ENCODE measurements at regions not wholly inside any gene's neighbourhood (a gene's known extent, or its start where the extent isn't known, plus 50 kb on each side); places are given as distances from the start of the nearest gene placed in this dataset.

DNA sequence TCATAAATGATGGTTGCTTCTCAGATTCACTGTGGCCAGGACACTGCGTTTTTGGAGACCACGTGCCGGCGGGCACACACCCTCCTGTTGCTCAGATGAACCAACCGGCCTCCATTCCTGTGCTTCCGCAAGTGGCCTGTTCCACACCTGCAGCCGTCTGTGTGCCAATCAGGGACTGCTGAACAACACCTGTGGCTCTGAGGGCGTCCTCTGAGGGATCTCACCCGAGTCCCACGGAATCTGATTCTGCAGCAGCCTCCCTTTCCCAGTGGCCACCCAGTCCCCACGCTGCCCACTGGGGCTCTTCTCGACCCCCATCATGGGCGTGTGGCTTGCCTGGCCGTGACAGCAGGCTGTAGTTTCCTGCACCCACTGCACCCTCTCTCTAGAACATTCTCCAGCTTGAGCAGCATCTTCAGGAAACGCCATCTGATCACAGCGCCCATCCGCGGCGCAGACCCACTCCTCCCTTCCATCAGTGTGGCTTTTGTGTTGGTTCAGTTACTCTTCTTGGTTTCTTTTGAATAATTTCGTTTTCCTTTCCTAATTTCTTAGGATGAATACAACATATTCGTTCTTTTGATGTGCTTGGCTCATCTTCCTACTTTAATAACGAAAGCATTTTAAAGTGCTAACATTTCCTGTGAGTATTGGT lies 65.1 kb upstream of the SLC22A11 start:
- H4K20me1 ChIP-seq (ENCODE audit: insufficient read depth, low read length, poor library complexity, severe bottlenecking): no peaks in the 10 kb centered on the region
- peaks cover 34% of the 10 kb centered on the region for H3K4me1 ChIP-seq (ENCODE audit: insufficient read depth, low read length, poor library complexity, severe bottlenecking)
- no peaks in the 10 kb centered on the region for H3F3A ChIP-seq (ENCODE audit: low read depth)
- no peaks in the 10 kb centered on the region for H3K9me2 ChIP-seq (replicated peaks; ENCODE audit: low read depth, low read length)
- no peak overlapping the region for H3K4me3 ChIP-seq (ENCODE audit: low read length, poor library complexity, severe bottlenecking)
- H3K36me3 ChIP-seq (ENCODE audit: insufficient read depth, low read length): no peaks in the 10 kb centered on the region
- TF ChIP-seq EZH2phosphoT487 (IDR thresholded peaks at IDR 0.05; ENCODE audit: borderline replicate concordance) (no peak), CTCF (conservative IDR thresholded peaks at IDR 0.05; ENCODE audit: low read length) (no peak)
- H3K27me3 ChIP-seq (ENCODE audit: insufficient read depth, low read length, poor library complexity, severe bottlenecking): no peaks in the 10 kb centered on the region
- peak overlapping the region; percentile 2; the same call in 1 of the 2 replicates for H2AFZ ChIP-seq (ENCODE audit: low read length)
- H3K9me3 ChIP-seq (ENCODE audit: insufficient read depth, low read depth, low read length): 0 out of 2 replicates have a peak, but pooled peaks cover 4% of the 10 kb centered on the region
- no peaks in the 10 kb centered on the region for H3K79me2 ChIP-seq (ENCODE audit: insufficient read depth, low read length)
- peak overlapping the region; percentile 10 for H3K4me2 ChIP-seq (ENCODE audit: low read depth, low read length, poor library complexity, severe bottlenecking)
- peak overlapping the region; percentile 28 for H3K9ac ChIP-seq (ENCODE audit: low read depth, low read length, poor library complexity, severe bottlenecking)

GRCh38 chr11:64492561-64492960 lies 63.2 kb upstream of the SLC22A11 start:
- Histone ChIP-seq H3K4me1 (ENCODE audit: insufficient read depth, low read length, poor library complexity, severe bottlenecking) (peaks cover 34% of the 10 kb centered on the region), H3F3A (ENCODE audit: low read depth) (no peaks in the 10 kb centered on the region), H3K4me3 (ENCODE audit: low read length, poor library complexity, severe bottlenecking) (no peak overlapping the region), H3K79me2 (ENCODE audit: insufficient read depth, low read length) (peaks cover 1% of the 10 kb centered on the region; the same call in 1 of the 2 replicates), H4K20me1 (ENCODE audit: insufficient read depth, low read length, poor library complexity, severe bottlenecking) (no peaks in the 10 kb centered on the region), H3K9ac (ENCODE audit: low read depth, low read length, poor library complexity, severe bottlenecking) (no peak overlapping the region), H3K4me2 (ENCODE audit: low read depth, low read length, poor library complexity, severe bottlenecking) (no peak overlapping the region), H3K9me2 (replicated peaks; ENCODE audit: low read depth, low read length) (no peaks in the 10 kb centered on the region), H3K9me3 (ENCODE audit: insufficient read depth, low read depth, low read length) (0 out of 2 replicates have a peak, but pooled peaks cover 4% of the 10 kb centered on the region), H2AFZ (ENCODE audit: low read length) (no peak overlapping the region), H3K27me3 (ENCODE audit: insufficient read depth, low read length, poor library complexity, severe bottlenecking) (no peaks in the 10 kb centered on the region), H3K36me3 (ENCODE audit: insufficient read depth, low read length) (no peaks in the 10 kb centered on the region)
- TF ChIP-seq EZH2phosphoT487 (IDR thresholded peaks at IDR 0.05; ENCODE audit: borderline replicate concordance) (no peak), CTCF (conservative IDR thresholded peaks at IDR 0.05; ENCODE audit: low read length) (no peak)

- Histone ChIP-seq H4K20me1 (ENCODE audit: insufficient read depth, low read length, poor library complexity, severe bottlenecking) (no peaks in the 10 kb centered on the region), H3K4me2 (ENCODE audit: low read depth, low read length, poor library complexity, severe bottlenecking) (peak overlapping the region; percentile 84), H3K9me3 (ENCODE audit: insufficient read depth, low read depth, low read length) (0 out of 2 replicates have a peak, but pooled peaks cover 4% of the 10 kb centered on the region), H3K79me2 (ENCODE audit: insufficient read depth, low read length) (peaks cover 11% of the 10 kb centered on the region; the same call in 1 of the 2 replicates), H3K4me3 (ENCODE audit: low read length, poor library complexity, severe bottlenecking) (peak overlapping the region; percentile 69), H3K27me3 (ENCODE audit: insufficient read depth, low read length, poor library complexity, severe bottlenecking) (no peaks in the 10 kb centered on the region), H3K36me3 (ENCODE audit: insufficient read depth, low read length) (no peaks in the 10 kb centered on the region), H3K9ac (ENCODE audit: low read depth, low read length, poor library complexity, severe bottlenecking) (peak overlapping the region; percentile 88), H2AFZ (ENCODE audit: low read length) (no peak overlapping the region), H3K9me2 (replicated peaks; ENCODE audit: low read depth, low read length) (no peaks in the 10 kb centered on the region), H3F3A (ENCODE audit: low read depth) (peaks cover 14% of the 10 kb centered on the region), H3K4me1 (ENCODE audit: insufficient read depth, low read length, poor library complexity, severe bottlenecking) (peaks cover 63% of the 10 kb centered on the region)
- TF ChIP-seq EZH2phosphoT487 (IDR thresholded peaks at IDR 0.05; ENCODE audit: borderline replicate concordance): no peak
- no peak for TF ChIP-seq CTCF (conservative IDR thresholded peaks at IDR 0.05; ENCODE audit: low read length)
Measured at GRCh38 chr11:64498136-64498535, 57.6 kb upstream of the SLC22A11 start.
